HG02852 (cell line): ENCODE measurements at regions not wholly inside any gene's neighbourhood (a gene's known extent, or its start where the extent isn't known, plus 50 kb on each side); places are given as distances from the start of the nearest gene placed in this dataset.
"Not testable (repeated sequence)": the region's sequence is repeated elsewhere in the genome, so short reads cannot be mapped to it uniquely, and the experiment has no call there.

ENCODE experiments used
- ATAC-seq: cut with Tn5 transposase; IDR thresholded peaks from one replicate; pipeline ENCODE4 v1.9.1; 2021; ENCODE audit warnings: mild to moderate bottlenecking, moderate library complexity; ENCODE audit not compliant: unreplicated experiment

- ATAC-seq, result not testable (repeated sequence)
Observed at GRCh38 chr2:195228547-195228946, 428.5 kb upstream of the SLC39A10 start.

- no peak for ATAC-seq
Observed at GRCh38 chr2:195214072-195214471, 443.0 kb upstream of the SLC39A10 start.

- ATAC-seq, result no peak
Observed at GRCh38 chr2:195212586-195212985, 444.4 kb upstream of the SLC39A10 start.

- ATAC-seq, result no peak
Observed at GRCh38 chr2:195202163-195202845, 454.7 kb upstream of the SLC39A10 start.

GRCh38 chr2:195199864-195200263 lies 457.2 kb upstream of the SLC39A10 start:
- ATAC-seq, result no peak

- no peak for ATAC-seq
Observed at GRCh38 chr2:195181059-195181705, 475.8 kb upstream of the SLC39A10 start.

GRCh38 chr2:195168369-195168768 lies 488.7 kb upstream of the SLC39A10 start:
- no peak for ATAC-seq

GRCh38 chr2:195164930-195165329 lies 492.1 kb upstream of the SLC39A10 start:
- ATAC-seq, result no peak

GRCh38 chr2:195162918-195163317 lies 494.1 kb upstream of the SLC39A10 start:
- ATAC-seq, result no peak

GRCh38 chr2:195162194-195162593 lies 494.8 kb upstream of the SLC39A10 start:
- ATAC-seq, result no peak

GRCh38 chr2:195160963-195161362 lies 496.1 kb upstream of the SLC39A10 start:
- ATAC-seq, result no peak

GRCh38 chr2:195151711-195152110 lies 505.3 kb upstream of the SLC39A10 start:
- no peak for ATAC-seq

- ATAC-seq, result no peak
Observed at GRCh38 chr2:195150819-195151218, 506.2 kb upstream of the SLC39A10 start.

GRCh38 chr2:195148004-195148403 lies 509.0 kb upstream of the SLC39A10 start:
- no peak for ATAC-seq

GRCh38 chr2:195146761-195147541 lies 510.1 kb upstream of the SLC39A10 start:
- ATAC-seq, result no peak

- no peak for ATAC-seq
Observed at GRCh38 chr2:195138435-195138834, 518.6 kb upstream of the SLC39A10 start.

GRCh38 chr2:195125889-195126288 lies 531.1 kb upstream of the SLC39A10 start:
- ATAC-seq, result not testable (repeated sequence)

- ATAC-seq, result no peak
Observed at GRCh38 chr2:195124391-195125079, 532.5 kb upstream of the SLC39A10 start.

- no peak for ATAC-seq
Observed at GRCh38 chr2:195122653-195123052, 534.4 kb upstream of the SLC39A10 start.

GRCh38 chr2:195121341-195121740 lies 535.7 kb upstream of the SLC39A10 start:
- no peak for ATAC-seq

- ATAC-seq, result no peak
Observed at GRCh38 chr2:195119231-195119630, 537.8 kb upstream of the SLC39A10 start.
